Astrocyte (in vitro differentiated cells and primary cell): ENCODE measurements at regions not wholly inside any gene's neighbourhood (a gene's known extent, or its start where the extent isn't known, plus 50 kb on each side); places are given as distances from the start of the nearest gene placed in this dataset.
A peak's percentile ranks its signal among the peaks of the same experiment; 100 is the strongest.

Experiments
- DNase-seq: peaks from one replicate; pipeline ENCODE4 v3.0.0-alpha.2; 2010; ENCODE audit warnings: low read depth
- FAIRE-seq: peaks from 2 replicates; lab custom pipeline; 2011; peaks lifted over from hg19 to GRCh38; lab: Jason Lieb, UNC
- H2AFZ ChIP-seq: 2 replicates; pipeline ENCODE4 v1.6.0; 2012; ENCODE audit warnings: low read depth, low read length, inconsistent platforms
- H3K27ac ChIP-seq: 2 replicates; pipeline ENCODE4 v1.5.1; 2011; ENCODE audit warnings: low read depth, low read length, inconsistent platforms
- H3K27me3 ChIP-seq: 2 replicates; pipeline ENCODE4 v1.6.0; 2011; ENCODE audit warnings: low read length, inconsistent platforms; ENCODE audit not compliant: insufficient read depth
- H3K36me3 ChIP-seq: 2 replicates; pipeline ENCODE4 v1.5.1; 2011; ENCODE audit warnings: low read length, inconsistent platforms; ENCODE audit not compliant: insufficient read depth
- H3K4me1 ChIP-seq: 2 replicates; pipeline ENCODE4 v1.5.1; 2011; ENCODE audit warnings: low read length, inconsistent platforms; ENCODE audit not compliant: insufficient read depth
- H3K4me2 ChIP-seq: 2 replicates; pipeline ENCODE4 v1.6.0; 2012; ENCODE audit warnings: low read length, inconsistent platforms
- H3K4me3 ChIP-seq: 2 replicates; pipeline ENCODE4 v1.5.1; 2011; ENCODE audit warnings: low read depth, mild to moderate bottlenecking, low read length, inconsistent platforms; ENCODE audit not compliant: insufficient read depth
- H3K79me2 ChIP-seq: 2 replicates; pipeline ENCODE4 v1.6.0; 2012; ENCODE audit warnings: mild to moderate bottlenecking, low read length, inconsistent platforms; ENCODE audit not compliant: insufficient read depth
- H3K9ac ChIP-seq: 2 replicates; pipeline ENCODE4 v1.6.0; 2012; ENCODE audit warnings: mild to moderate bottlenecking, low read length, inconsistent platforms
- H3K9me3 ChIP-seq: 2 replicates; pipeline ENCODE4 v1.5.1; 2012; ENCODE audit warnings: low read depth, mild to moderate bottlenecking, low read length, inconsistent platforms; ENCODE audit not compliant: insufficient read depth
- H4K20me1 ChIP-seq: 2 replicates; pipeline ENCODE4 v1.6.0; 2012; ENCODE audit warnings: low read length, inconsistent platforms; ENCODE audit not compliant: insufficient read depth
- H3K27ac Mint-ChIP-seq: one replicate; pipeline ENCODE4 v1.8.0; 2021; ENCODE audit warnings: mild to moderate bottlenecking, mixed read lengths; ENCODE audit not compliant: unreplicated experiment
- H3K27me3 Mint-ChIP-seq: one replicate; pipeline ENCODE4 v1.8.0; 2021; ENCODE audit warnings: low read depth, mixed read lengths; ENCODE audit not compliant: unreplicated experiment
- H3K36me3 Mint-ChIP-seq: one replicate; pipeline ENCODE4 v1.8.0; 2021; ENCODE audit warnings: low read depth, mixed read lengths; ENCODE audit not compliant: unreplicated experiment
- H3K4me1 Mint-ChIP-seq: one replicate; pipeline ENCODE4 v1.8.0; 2021; ENCODE audit warnings: low read depth, mixed read lengths; ENCODE audit not compliant: unreplicated experiment
- H3K4me3 Mint-ChIP-seq: one replicate; pipeline ENCODE4 v1.8.0; 2021; ENCODE audit warnings: mild to moderate bottlenecking, moderate library complexity, mixed read lengths; ENCODE audit not compliant: unreplicated experiment
- H3K9me3 Mint-ChIP-seq: one replicate; pipeline ENCODE4 v1.8.0; 2021; ENCODE audit warnings: mild to moderate bottlenecking, mixed read lengths; ENCODE audit not compliant: unreplicated experiment
- CTCF ChIP-seq: IDR thresholded peaks from 2 replicates; pipeline ENCODE4 v1.5.1; 2011; ENCODE audit warnings: low read depth, mild to moderate bottlenecking, inconsistent platforms, low read length, moderate library complexity; ENCODE audit not compliant: insufficient read depth
- EZH2 ChIP-seq: IDR thresholded peaks from 2 replicates; pipeline ENCODE4 v1.6.1; 2012; ENCODE audit warnings: mild to moderate bottlenecking, low read length, inconsistent platforms; ENCODE audit not compliant: insufficient read depth

DNA sequence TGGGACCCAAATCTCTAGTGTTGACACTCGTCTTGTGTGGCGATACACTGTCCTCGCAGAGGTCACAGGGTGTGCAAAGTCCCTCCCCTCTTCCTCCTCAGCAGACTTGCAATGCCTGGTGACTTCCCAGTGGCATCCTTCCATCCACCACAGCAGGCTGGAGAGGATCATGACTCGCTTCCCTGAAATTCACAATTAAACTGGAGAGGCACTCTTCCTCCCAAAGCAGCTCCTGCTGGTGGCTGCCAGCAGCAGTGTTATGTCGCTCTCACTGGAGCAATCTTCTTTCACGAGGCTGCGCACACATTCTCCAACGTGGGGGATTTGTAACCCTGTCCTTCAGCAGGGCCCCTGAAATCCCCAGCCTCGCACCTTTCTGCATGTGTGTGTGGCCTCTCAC is 145.2 kb upstream of the TMCC3 start:
- no peak overlapping the region for H3K4me3 Mint-ChIP-seq
- peaks cover 32% of the 10 kb centered on the region for H3K4me1 Mint-ChIP-seq
- TF ChIP-seq EZH2 = no peak
- peak; percentile 19 for TF ChIP-seq CTCF
- Histone ChIP-seq H3K27me3 (peaks cover 13% of the 10 kb centered on the region), H3K36me3 (no peaks in the 10 kb centered on the region), H3K9ac (no peak overlapping the region), H3K4me2 (peak overlapping the region; percentile 47), H3K4me3 (no peak overlapping the region), H3K79me2 (no peaks in the 10 kb centered on the region), H3K4me1 (peaks cover 9% of the 10 kb centered on the region), H3K27ac (peak overlapping the region; percentile 24), H4K20me1 (no peaks in the 10 kb centered on the region), H3K9me3 (no peaks in the 10 kb centered on the region), H2AFZ (peak overlapping the region; percentile 28)
- no peak for FAIRE-seq
- peak; percentile 47 for DNase-seq
- H3K27ac Mint-ChIP-seq = peak overlapping the region; percentile 82
- no peaks in the 10 kb centered on the region for H3K9me3 Mint-ChIP-seq
- peaks cover 5% of the 10 kb centered on the region for H3K27me3 Mint-ChIP-seq
- no peaks in the 10 kb centered on the region for H3K36me3 Mint-ChIP-seq

GRCh38 chr12:94795044-94795443 is 144.7 kb upstream of the TMCC3 start:
- peaks cover 7% of the 10 kb centered on the region for H3K27me3 Mint-ChIP-seq
- Histone ChIP-seq H3K27ac (no peak overlapping the region), H3K27me3 (peaks cover 15% of the 10 kb centered on the region), H3K9me3 (no peaks in the 10 kb centered on the region), H2AFZ (no peak overlapping the region), H3K4me1 (peaks cover 9% of the 10 kb centered on the region), H3K36me3 (no peaks in the 10 kb centered on the region), H3K79me2 (no peaks in the 10 kb centered on the region), H3K9ac (no peak overlapping the region), H3K4me3 (no peak overlapping the region), H4K20me1 (no peaks in the 10 kb centered on the region), H3K4me2 (peak overlapping the region; percentile 47)
- TF ChIP-seq CTCF (no peak), EZH2 (no peak)
- no peaks in the 10 kb centered on the region for H3K36me3 Mint-ChIP-seq
- H3K9me3 Mint-ChIP-seq = no peaks in the 10 kb centered on the region
- DNase-seq = no peak
- H3K4me1 Mint-ChIP-seq = peaks cover 32% of the 10 kb centered on the region
- no peak for FAIRE-seq
- H3K4me3 Mint-ChIP-seq = no peak overlapping the region
- no peak overlapping the region for H3K27ac Mint-ChIP-seq

DNA sequence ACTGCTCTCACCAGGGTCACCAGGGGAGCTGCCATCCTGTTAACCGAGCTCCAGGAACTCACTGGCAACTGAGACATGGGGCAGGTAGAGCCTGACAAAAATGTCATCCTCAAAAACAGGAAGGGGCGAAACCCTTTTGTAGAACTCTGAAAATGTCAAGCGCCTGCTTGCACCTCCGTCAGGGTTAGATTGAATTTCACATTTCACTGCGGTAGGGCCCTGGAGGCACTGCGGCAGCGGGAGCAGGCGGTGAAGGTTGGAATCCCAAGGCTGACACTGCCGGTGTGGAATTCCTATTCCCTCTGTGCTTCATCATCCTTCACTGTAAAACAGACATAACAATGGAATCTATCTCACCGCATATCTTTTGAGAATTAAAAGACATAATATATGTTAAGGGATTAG is 142.8 kb upstream of the TMCC3 start:
- Histone ChIP-seq H3K36me3 (no peaks in the 10 kb centered on the region), H3K9ac (no peak overlapping the region), H3K4me3 (no peak overlapping the region), H3K4me2 (no peak overlapping the region), H2AFZ (no peak overlapping the region), H3K4me1 (peaks cover 9% of the 10 kb centered on the region), H3K9me3 (no peaks in the 10 kb centered on the region), H3K27ac (no peak overlapping the region), H3K79me2 (no peaks in the 10 kb centered on the region), H4K20me1 (no peaks in the 10 kb centered on the region), H3K27me3 (peaks cover 14% of the 10 kb centered on the region)
- no peak for TF ChIP-seq CTCF
- Mint-ChIP-seq H3K36me3 (no peaks in the 10 kb centered on the region), H3K4me3 (no peak overlapping the region), H3K27ac (no peak overlapping the region), H3K27me3 (peaks cover 7% of the 10 kb centered on the region), H3K9me3 (no peaks in the 10 kb centered on the region), H3K4me1 (peaks cover 34% of the 10 kb centered on the region)
- no peak for FAIRE-seq
- no peak for DNase-seq
